Muscle layer of duodenum (tissue), 2 donors: ENCODE measurements at regions not wholly inside any gene's neighbourhood (a gene's known extent, or its start where the extent isn't known, plus 50 kb on each side); places are given as distances from the start of the nearest gene placed in this dataset.

Source experiments
- H3K27ac ChIP-seq: one replicate; pipeline ENCODE4 v1.7.0; 2013; ENCODE audit warnings: mild to moderate bottlenecking, low read length
- H3K27me3 ChIP-seq: one replicate; pipeline ENCODE4 v1.7.0; 2013; ENCODE audit warnings: low read depth, mild to moderate bottlenecking, control low read depth, low read length
- H3K36me3 ChIP-seq, 2 donors: one replicate each; pipeline ENCODE4 v1.7.0; 2013; ENCODE audit warnings: low read length in 2 of 2, control low read depth in 1 of 2, mild to moderate bottlenecking in 1 of 2; ENCODE audit not compliant: insufficient read depth in 2 of 2, control insufficient read depth in 1 of 2
- H3K4me1 ChIP-seq, 2 donors: one replicate each; pipeline ENCODE4 v1.7.0; 2013; ENCODE audit warnings: low read length in 2 of 2, mild to moderate bottlenecking in 2 of 2, control low read depth in 1 of 2, moderate library complexity in 1 of 2; ENCODE audit not compliant: insufficient read depth in 2 of 2, control insufficient read depth in 1 of 2
- H3K4me3 ChIP-seq, 2 donors: one replicate each; pipeline ENCODE4 v1.7.0; 2013; ENCODE audit warnings: low read length in 2 of 2, low read depth in 1 of 2, mild to moderate bottlenecking in 1 of 2
- H3K9me3 ChIP-seq, 2 donors: one replicate each; pipeline ENCODE4 v1.7.0; 2013; ENCODE audit warnings: low read length in 2 of 2, control low read depth in 1 of 2, mild to moderate bottlenecking in 1 of 2; ENCODE audit not compliant: control insufficient read depth in 1 of 2
- donor health status: healthy.

GRCh38 chr18:22841840-22842239, 91.3 kb upstream of the RBBP8 start:
- Histone ChIP-seq H3K9me3 (no peaks in the 10 kb centered on the region), H3K4me3 (no peak overlapping the region), H3K36me3 (no peaks in the 10 kb centered on the region), H3K27ac (no peak overlapping the region), H3K4me1 (no peaks in the 10 kb centered on the region), H3K27me3 (no peaks in the 10 kb centered on the region)

GRCh38 chr18:22844190-22844589, 88.9 kb upstream of the RBBP8 start:
- Histone ChIP-seq H3K27me3 (no peaks in the 10 kb centered on the region), H3K36me3 (no peaks in the 10 kb centered on the region), H3K27ac (no peak overlapping the region), H3K4me1 (no peaks in the 10 kb centered on the region), H3K9me3 (no peaks in the 10 kb centered on the region), H3K4me3 (no peak overlapping the region)

- Histone ChIP-seq H3K27ac (no peak overlapping the region), H3K4me1 (no peaks in the 10 kb centered on the region), H3K36me3 (no peaks in the 10 kb centered on the region), H3K4me3 (no peak overlapping the region), H3K27me3 (no peaks in the 10 kb centered on the region), H3K9me3 (no peaks in the 10 kb centered on the region)
Measured at GRCh38 chr18:22844628-22845027, 88.5 kb upstream of the RBBP8 start.

GRCh38 chr18:22846088-22846683, 86.9 kb upstream of the RBBP8 start:
- no peak overlapping the region for H3K27ac ChIP-seq
- no peaks in the 10 kb centered on the region for H3K9me3 ChIP-seq
- H3K4me3 ChIP-seq = no peak overlapping the region
- H3K4me1 ChIP-seq = no peaks in the 10 kb centered on the region
- no peaks in the 10 kb centered on the region for H3K27me3 ChIP-seq
- no peaks in the 10 kb centered on the region for H3K36me3 ChIP-seq

GRCh38 chr18:22846697-22847096, 86.4 kb upstream of the RBBP8 start:
- Histone ChIP-seq H3K4me1 (no peaks in the 10 kb centered on the region), H3K27me3 (no peaks in the 10 kb centered on the region), H3K4me3 (no peak overlapping the region), H3K27ac (no peak overlapping the region), H3K36me3 (no peaks in the 10 kb centered on the region), H3K9me3 (no peaks in the 10 kb centered on the region)

GRCh38 chr18:22847392-22847791, 85.7 kb upstream of the RBBP8 start:
- Histone ChIP-seq H3K36me3 (no peaks in the 10 kb centered on the region), H3K27ac (no peak overlapping the region), H3K27me3 (no peaks in the 10 kb centered on the region), H3K4me1 (no peaks in the 10 kb centered on the region), H3K4me3 (no peak overlapping the region), H3K9me3 (no peaks in the 10 kb centered on the region)

GRCh38 chr18:22847867-22848451, 85.2 kb upstream of the RBBP8 start:
- Histone ChIP-seq H3K4me3 (no peak overlapping the region), H3K36me3 (no peaks in the 10 kb centered on the region), H3K27me3 (no peaks in the 10 kb centered on the region), H3K4me1 (no peaks in the 10 kb centered on the region), H3K27ac (no peak overlapping the region), H3K9me3 (no peaks in the 10 kb centered on the region)

GRCh38 chr18:22848615-22849014, 84.5 kb upstream of the RBBP8 start:
- Histone ChIP-seq H3K36me3 (no peaks in the 10 kb centered on the region), H3K27me3 (no peaks in the 10 kb centered on the region), H3K9me3 (no peaks in the 10 kb centered on the region), H3K27ac (no peak overlapping the region), H3K4me1 (no peaks in the 10 kb centered on the region), H3K4me3 (no peak overlapping the region)

GRCh38 chr18:22856870-22857269, 76.3 kb upstream of the RBBP8 start:
- Histone ChIP-seq H3K27ac (no peak overlapping the region), H3K27me3 (no peaks in the 10 kb centered on the region), H3K4me1 (no peaks in the 10 kb centered on the region), H3K36me3 (no peaks in the 10 kb centered on the region), H3K4me3 (no peak overlapping the region), H3K9me3 (no peaks in the 10 kb centered on the region)

- H3K4me1 ChIP-seq = no peaks in the 10 kb centered on the region
- no peak overlapping the region for H3K27ac ChIP-seq
- H3K27me3 ChIP-seq = no peaks in the 10 kb centered on the region
- no peak overlapping the region for H3K4me3 ChIP-seq
- no peaks in the 10 kb centered on the region for H3K36me3 ChIP-seq
- H3K9me3 ChIP-seq = peaks cover 0 to 2% of the 10 kb centered on the region in 2 donors
Measured at GRCh38 chr18:22858121-22858520, 75.0 kb upstream of the RBBP8 start.

- H3K27me3 ChIP-seq = no peaks in the 10 kb centered on the region
Measured at GRCh38 chr18:22860807-22861206, 72.3 kb upstream of the RBBP8 start.

More at GRCh38 chr18:22860807-22861206, 72.3 kb upstream of the RBBP8 start:
- H3K9me3 ChIP-seq = peaks cover 0 to 2% of the 10 kb centered on the region in 2 donors
- no peak overlapping the region for H3K4me3 ChIP-seq
- no peaks in the 10 kb centered on the region for H3K4me1 ChIP-seq
- no peaks in the 10 kb centered on the region for H3K36me3 ChIP-seq
- no peak overlapping the region for H3K27ac ChIP-seq
